A673 (cell line): ENCODE measurements at regions not wholly inside any gene's neighbourhood (a gene's known extent, or its start where the extent isn't known, plus 50 kb on each side); places are given as distances from the start of the nearest gene placed in this dataset.

ENCODE experiments used
- BruUV-seq: library from RNA; stranded (reverse); fragments of 400-500 nt; replicated peaks from 2 replicates; lab custom pipeline; 2021; lab: Mats Ljungman, UMichigan
- CTCF ChIA-PET: fragments of 300-600 bp; sonication (Branson Sonifier 250); formaldehyde crosslinking; loops from one replicate; lab custom pipeline; 2022; ENCODE audit warnings: antibody characterized with exemption; lab: Charles Lee
- POLR2A ChIA-PET: fragments of 300-600 bp; sonication (Branson Sonifier 250); formaldehyde crosslinking; loops from one replicate; lab custom pipeline; 2022; ENCODE audit warnings: antibody characterized with exemption; ENCODE audit not compliant: low non-redundant PET; lab: Charles Lee
- DNase-seq: peaks from one replicate; pipeline ENCODE4 v3.0.0-alpha.2; 2015; ENCODE audit warnings: low spot score
- H3K27ac ChIP-seq: fragments of 200-600 bp; sonication (generic); 2 replicates; pipeline ENCODE4 v1.5.1; 2016; ENCODE audit warnings: mixed run types, low read depth, mild to moderate bottlenecking, mixed read lengths, antibody characterized with exemption, low read length; ENCODE audit not compliant: poor library complexity, severe bottlenecking
- H3K27me3 ChIP-seq: fragments of 200-600 bp; sonication (generic); replicated peaks from 2 replicates; pipeline ENCODE4 v1.6.1; 2017; ENCODE audit warnings: mixed run types, low read depth, mild to moderate bottlenecking, mixed read lengths, antibody characterized with exemption, low read length; ENCODE audit not compliant: insufficient read depth, poor library complexity
- H3K36me3 ChIP-seq: fragments of 200-600 bp; sonication (generic); 2 replicates; pipeline ENCODE4 v1.6.1; 2016; ENCODE audit warnings: mixed run types, mild to moderate bottlenecking, mixed read lengths, antibody characterized with exemption, low read length; ENCODE audit not compliant: insufficient read depth, poor library complexity, severe bottlenecking
- H3K4me1 ChIP-seq: fragments of 200-600 bp; sonication (generic); 2 replicates; pipeline ENCODE4 v1.6.1; 2017; ENCODE audit warnings: mixed run types, mild to moderate bottlenecking, mixed read lengths, antibody characterized with exemption, low read length; ENCODE audit not compliant: insufficient read depth, poor library complexity, severe bottlenecking
- H3K4me3 ChIP-seq: fragments of 200-600 bp; sonication (generic); 2 replicates; pipeline ENCODE4 v1.5.1; 2016; ENCODE audit warnings: low read depth, mixed run types, mild to moderate bottlenecking, mixed read lengths, low read length; ENCODE audit not compliant: poor library complexity, severe bottlenecking
- H3K9me3 ChIP-seq: fragments of 200-600 bp; sonication (generic); 2 replicates; pipeline ENCODE4 v1.6.1; 2016; ENCODE audit warnings: mixed run types, low read depth, mild to moderate bottlenecking, mixed read lengths, antibody characterized with exemption, low read length; ENCODE audit not compliant: poor library complexity, severe bottlenecking
- CTCF ChIP-seq: fragments of 300-800, 200-600 bp; sonication (generic); conservative IDR thresholded peaks from 2 replicates; pipeline ENCODE4 v1.5.1; 2017; ENCODE audit warnings: low read depth, mild to moderate bottlenecking, antibody characterized with exemption, low read length, moderate library complexity, mixed read lengths
- EZH2 ChIP-seq: fragments of 200-600 bp; sonication (generic); IDR thresholded peaks from 2 replicates; pipeline ENCODE4 v1.6.1; 2017; ENCODE audit warnings: borderline replicate concordance, low read depth, mild to moderate bottlenecking, mixed read lengths, antibody characterized with exemption, low read length; ENCODE audit not compliant: poor library complexity, severe bottlenecking
- intact Hi-C: fragments of 100-400 bp; cut with micrococcal nuclease; formaldehyde crosslinking; loops from one replicate; pipeline ENCODE4 v1.10.0; 2022; ENCODE audit not compliant: unreplicated experiment

- intact Hi-C loops: no loop called here
- ChIA-PET CTCF (interaction anchor here (0.7 kb wide), 1 partner anchor 31 kb away, joined by 3 read pairs; no protein-coding TSS in a partner anchor), POLR2A (no interaction called here)
- Histone ChIP-seq H3K4me3 (no peak overlapping the region), H3K27me3 (peaks cover 6% of the 10 kb centered on the region), H3K27ac (no peak overlapping the region), H3K36me3 (no peaks in the 10 kb centered on the region), H3K9me3 (no peaks in the 10 kb centered on the region), H3K4me1 (no peaks in the 10 kb centered on the region)
- BruUV-seq: no TSS peak
- TF ChIP-seq EZH2 (no peak), CTCF (no peak)
- DNase-seq: no peak
Measured at GRCh38 chr5:34516686-34517085, 139.4 kb upstream of the RAI14 start.

GRCh38 chr5:34517249-34517648 is 138.9 kb upstream of the RAI14 start:
- Histone ChIP-seq H3K36me3 (no peaks in the 10 kb centered on the region), H3K27ac (no peak overlapping the region), H3K27me3 (peaks cover 6% of the 10 kb centered on the region), H3K4me1 (no peaks in the 10 kb centered on the region), H3K9me3 (no peaks in the 10 kb centered on the region), H3K4me3 (no peak overlapping the region)
- no TSS peak for BruUV-seq
- POLR2A ChIA-PET: no interaction called here
- no peak for DNase-seq
- TF ChIP-seq CTCF (no peak), EZH2 (no peak)
- CTCF ChIA-PET: interaction anchor here (0.7 kb wide), 1 partner anchor 31 kb away, joined by 3 read pairs; no protein-coding TSS in a partner anchor
- intact Hi-C loops: no loop called here

GRCh38 chr5:34519489-34520220 is 136.5 kb upstream of the RAI14 start:
- no peaks in the 10 kb centered on the region for H3K9me3 ChIP-seq
- intact Hi-C loops: loop anchor here (5.0 kb wide), 1 partner anchor 138 kb away; the partner anchor contains the start of gene RAI14
- no peak for DNase-seq
- no peaks in the 10 kb centered on the region for H3K4me1 ChIP-seq
- no peaks in the 10 kb centered on the region for H3K36me3 ChIP-seq
- no TSS peak for BruUV-seq
- H3K27ac ChIP-seq: no peak overlapping the region
- POLR2A ChIA-PET: no interaction called here
- H3K4me3 ChIP-seq: no peak overlapping the region
- CTCF ChIA-PET: no interaction called here
- TF ChIP-seq CTCF (no peak), EZH2 (no peak)
- peaks cover 2% of the 10 kb centered on the region for H3K27me3 ChIP-seq
